ENCODE measurements at regions not wholly inside any gene's neighbourhood (a gene's known extent, or its start where the extent isn't known, plus 50 kb on each side); places are given as distances from the start of the nearest gene placed in this dataset.

- TF ChIP-seq MAX (IDR thresholded peaks at IDR 0.05) (no peak), YY1 (IDR thresholded peaks at IDR 0.05) (no peak)
Observed at GRCh38 chrX:15998350-15998749, 125.0 kb upstream of the GRPR start.

Measured in liver (tissue), 1 donor.